GM19455 (cell line): ENCODE measurements at regions not wholly inside any gene's neighbourhood (a gene's known extent, or its start where the extent isn't known, plus 50 kb on each side); places are given as distances from the start of the nearest gene placed in this dataset.

Experiments
- ATAC-seq: cut with Tn5 transposase; IDR thresholded peaks from one replicate; pipeline ENCODE4 v1.9.1; 2021; ENCODE audit not compliant: unreplicated experiment

DNA sequence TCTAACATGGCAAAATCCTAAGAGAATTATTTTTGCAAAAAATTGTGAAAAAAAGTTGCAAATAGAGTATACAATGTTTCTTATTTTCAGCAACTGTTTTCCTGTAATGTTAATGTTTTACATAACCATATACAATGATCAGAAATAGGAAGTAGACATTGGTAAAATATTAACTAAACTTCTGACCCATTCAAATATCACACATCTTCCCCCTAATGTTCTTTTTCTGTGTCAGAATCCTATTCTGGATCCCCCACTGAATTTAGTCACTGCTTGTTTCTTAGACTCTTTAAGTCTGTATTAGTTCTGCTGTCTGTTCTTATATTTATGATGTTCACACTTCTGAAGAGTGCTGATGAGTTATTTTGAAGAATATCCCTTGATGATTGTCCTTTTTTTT is 62.0 kb downstream of the HFE start:
- ATAC-seq = no peak

GRCh38 chr6:26152226-26153101 is 65.2 kb downstream of the HFE start:
- ATAC-seq = no peak

DNA sequence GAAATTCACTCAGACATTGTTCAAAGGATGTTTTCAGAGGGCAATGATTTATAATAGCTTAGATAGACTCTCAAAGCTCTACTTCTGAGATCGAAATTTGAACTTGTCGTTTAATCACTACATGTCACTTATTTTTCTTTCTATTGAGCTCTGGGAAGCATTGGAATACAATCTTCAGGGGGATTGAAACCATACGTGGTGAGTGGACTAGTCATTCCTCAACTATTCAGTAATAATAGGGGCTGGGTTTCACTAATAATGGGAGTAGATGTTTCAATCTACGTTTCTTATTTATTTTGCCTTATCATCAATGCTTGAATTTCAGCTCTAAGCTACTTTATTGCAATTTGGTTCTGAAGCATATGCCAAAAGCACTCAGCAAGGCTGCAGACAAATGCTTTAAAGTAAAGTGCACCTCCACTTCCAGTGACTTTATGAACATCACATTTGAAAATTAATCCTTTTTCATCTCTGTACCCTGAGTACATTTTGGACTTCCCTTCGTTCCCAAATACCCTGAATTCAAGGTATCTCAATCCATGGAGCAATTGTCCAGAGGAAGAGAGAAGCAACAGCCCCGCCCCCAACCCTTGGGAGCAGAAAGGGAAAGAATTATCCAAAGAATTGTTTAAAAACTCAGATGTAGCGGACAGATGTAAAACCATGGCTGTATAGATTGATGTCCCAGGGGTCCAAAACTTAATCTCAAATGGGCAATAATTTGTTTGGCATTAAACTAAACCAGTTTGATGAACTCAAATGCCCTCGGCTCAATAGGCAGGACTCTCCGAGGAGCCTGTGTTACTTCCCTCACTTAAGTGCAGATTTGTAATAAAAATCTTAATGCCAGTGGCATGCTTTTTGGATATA is 68.1 kb downstream of the HFE start:
- no peak for ATAC-seq

- peak; percentile 41 for ATAC-seq
These were observed 69.0 kb downstream of the HFE start for GRCh38 chr6:26156105-26156849.

DNA sequence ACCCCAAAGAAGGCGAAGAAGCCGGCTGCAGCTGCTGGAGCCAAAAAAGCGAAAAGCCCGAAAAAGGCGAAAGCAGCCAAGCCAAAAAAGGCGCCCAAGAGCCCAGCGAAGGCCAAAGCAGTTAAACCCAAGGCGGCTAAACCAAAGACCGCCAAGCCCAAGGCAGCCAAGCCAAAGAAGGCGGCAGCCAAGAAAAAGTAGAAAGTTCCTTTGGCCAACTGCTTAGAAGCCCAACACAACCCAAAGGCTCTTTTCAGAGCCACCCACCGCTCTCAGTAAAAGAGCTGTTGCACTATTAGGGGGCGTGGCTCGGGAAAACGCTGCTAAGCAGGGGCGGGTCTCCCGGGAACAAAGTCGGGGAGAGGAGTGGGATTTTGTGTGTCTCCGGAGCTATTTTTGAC is 69.6 kb downstream of the HFE start:
- peak; percentile 8 for ATAC-seq

DNA sequence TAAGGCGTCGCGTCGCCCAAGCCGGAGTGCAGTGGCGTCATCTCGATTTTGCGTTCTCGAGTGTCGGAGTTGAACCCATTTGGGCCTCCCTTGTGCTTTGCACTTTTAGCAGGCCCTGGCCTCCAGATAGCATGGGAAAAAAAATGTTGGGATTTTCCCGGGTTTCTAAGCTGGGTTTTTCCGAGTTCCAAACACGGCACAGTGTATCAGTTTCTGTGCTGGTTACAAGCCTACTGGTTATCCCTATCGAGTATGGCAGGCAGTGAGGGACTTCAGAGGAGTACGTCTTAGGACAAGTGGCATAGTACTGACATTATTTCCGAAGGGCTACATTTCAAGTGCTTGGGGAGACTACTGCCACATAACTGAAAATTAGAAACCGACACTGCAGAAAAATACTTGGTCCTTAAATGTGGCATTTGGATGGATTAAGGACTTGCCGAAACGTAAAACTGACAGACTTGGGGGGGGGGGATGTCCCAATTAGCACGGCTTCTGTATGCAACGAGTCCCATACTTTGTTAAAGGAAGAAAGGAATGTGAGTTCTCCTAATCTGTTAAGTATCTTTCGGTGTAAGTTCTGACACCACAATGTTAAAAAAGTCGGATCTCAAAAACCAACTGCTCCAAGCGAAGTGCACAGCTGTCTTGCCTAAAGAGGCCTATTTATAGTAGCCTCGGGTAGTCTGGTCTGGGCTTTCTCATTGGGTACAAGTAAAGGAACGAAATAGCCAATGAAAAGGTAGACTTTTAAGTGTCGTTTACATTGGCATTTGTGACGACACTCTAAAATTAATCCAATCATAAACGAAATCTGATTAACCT is 70.2 kb downstream of the HFE start:
- ATAC-seq = peak; percentile 64

- peak; percentile 46 for ATAC-seq
These were observed 70.9 kb downstream of the HFE start for GRCh38 chr6:26158076-26158580.

DNA sequence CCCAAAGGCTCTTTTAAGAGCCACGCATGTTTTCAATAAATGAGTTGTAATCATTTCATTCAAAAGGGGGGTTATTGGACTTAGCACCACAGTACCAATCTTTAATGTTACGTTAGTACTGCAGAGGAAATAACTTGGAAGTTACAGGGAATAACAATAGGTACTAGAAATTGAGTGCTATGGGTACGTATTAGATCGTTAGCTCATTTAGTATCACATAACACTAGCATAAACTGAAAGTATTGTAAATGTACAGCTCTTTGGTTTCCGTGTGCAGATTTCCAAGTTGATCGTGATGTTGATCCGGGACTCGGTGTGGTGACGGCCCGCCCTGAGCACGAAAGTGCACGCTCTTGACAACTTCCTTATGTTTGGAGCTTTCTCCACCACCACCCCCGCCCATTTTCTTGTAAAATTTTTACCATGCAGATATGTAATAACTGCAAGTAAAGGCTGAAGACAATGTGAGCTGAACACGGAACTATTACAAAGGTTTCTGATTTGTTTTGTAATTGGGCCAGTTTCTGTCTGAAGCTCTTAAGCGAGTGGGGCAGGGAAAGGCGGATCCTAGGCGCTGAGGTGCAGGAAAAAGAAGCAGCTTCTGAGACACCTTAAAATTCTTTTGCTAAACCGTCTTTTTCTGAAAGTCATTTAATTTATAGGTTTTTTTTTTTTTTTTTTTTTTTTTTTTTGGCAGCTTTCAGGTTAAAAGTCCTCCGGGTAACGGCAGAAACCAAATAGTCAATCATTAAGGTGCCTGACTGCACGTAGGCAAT is 71.5 kb downstream of the HFE start:
- no peak for ATAC-seq

DNA sequence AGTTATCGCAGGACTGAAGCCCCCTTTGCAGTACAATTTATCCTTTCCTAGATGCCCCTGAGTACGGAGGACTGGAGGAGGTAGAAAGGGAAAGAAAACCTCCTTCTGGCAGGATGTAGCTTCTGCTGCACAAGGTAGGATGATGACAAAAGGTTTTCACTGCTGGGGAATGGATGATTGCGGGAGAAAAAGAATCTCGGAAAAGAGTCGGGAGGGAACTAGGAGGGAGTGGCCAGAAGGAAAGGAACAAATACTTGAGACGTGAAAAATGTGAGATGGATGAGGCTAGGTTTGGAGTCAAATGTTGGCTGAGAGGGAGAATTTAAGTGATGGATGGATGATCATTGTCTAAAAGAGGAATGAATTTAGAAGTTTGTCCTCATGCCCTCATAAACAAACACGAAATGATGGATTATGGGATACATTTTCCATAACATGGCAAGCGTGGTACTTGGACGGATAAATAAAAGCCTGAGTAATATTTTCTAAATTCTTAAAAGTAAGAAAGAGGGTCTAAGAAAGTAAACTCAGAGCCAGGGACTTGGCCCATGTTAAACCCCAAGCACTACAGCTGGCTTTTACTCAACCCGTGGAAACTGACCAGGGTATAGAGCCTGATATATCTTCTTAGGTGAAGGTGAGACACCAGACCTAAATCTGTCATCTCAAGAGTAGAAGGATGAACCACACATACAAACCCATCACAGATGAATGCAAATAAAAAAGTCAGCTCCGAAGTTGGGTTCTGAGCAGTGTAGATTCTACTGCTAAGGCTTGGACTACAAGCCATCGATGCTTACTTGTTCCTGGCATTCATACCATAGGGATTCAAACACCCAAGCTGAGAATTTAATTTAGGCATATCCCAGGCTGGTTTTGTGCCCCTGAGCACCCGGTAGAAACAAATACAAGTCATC is 72.4 kb downstream of the HFE start:
- no peak for ATAC-seq

DNA sequence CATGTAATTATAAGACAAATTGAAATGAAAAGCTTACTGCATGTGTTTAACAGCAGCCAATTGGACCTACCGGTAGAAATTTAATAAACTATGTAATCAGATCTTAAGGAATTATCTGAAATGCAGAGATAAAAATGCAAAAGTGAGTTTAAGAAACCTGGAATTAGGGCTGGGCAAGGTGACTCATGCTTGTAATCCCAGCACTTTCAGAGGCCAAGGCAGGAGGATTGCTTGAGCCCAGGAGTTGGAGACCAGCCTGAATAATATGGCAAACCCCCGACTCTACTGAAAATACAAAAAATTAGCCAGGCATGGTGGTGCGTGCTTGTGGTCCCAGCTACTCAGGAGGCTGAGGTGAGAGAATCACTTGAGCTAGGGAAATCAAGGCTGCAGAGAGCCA is 74.1 kb downstream of the HFE start:
- no peak for ATAC-seq

DNA sequence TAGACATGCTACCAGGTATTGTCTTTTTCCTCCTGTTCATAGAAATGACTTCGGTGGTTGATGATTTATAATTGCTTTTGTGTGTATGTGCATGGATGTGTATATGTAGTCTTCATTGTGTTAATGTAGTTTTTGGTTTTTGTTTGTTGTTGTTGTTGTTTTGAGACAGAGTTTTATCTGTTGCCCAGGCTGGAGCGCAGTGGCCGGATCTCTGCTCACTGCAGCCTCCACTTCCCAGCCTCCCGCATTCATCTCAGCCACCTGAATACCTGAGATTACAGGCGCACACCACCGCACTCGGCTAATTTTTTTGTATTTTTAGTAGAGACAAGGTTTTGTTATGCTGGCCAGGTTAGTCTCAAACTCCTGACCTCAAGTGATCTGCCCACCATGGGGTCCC is 75.2 kb downstream of the HFE start:
- no peak for ATAC-seq

DNA sequence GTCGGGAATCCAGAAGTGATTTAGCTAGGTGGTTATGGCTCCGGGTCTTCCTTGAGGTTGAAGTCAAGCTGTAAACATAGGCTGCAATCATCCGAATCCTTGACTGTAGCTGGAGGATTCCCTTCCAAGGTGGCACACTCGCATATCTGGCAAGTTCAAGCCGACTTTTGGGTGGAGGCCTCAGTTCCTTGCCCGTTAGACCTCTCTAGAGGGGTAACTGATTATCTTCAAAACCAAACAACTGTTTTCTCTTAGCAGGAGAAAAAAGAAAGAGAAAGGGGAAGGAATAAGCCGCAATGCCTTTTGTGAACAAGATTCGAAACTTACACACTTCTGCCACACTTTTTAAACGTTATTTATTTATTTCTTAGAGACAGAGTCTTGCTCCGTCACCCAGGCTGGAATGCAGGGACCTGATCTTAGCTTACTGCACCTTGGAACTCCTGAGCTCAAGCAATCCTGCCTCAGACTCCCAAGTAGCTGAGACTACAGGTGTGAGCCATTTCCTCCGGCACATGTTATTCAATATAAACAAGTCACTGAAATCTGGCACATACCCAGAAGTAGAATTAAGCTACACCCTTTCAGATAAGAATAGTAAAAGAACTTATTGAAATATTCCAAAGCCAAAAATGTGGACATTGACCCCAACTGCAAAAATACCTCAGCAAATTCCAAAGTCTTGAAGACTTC is 76.3 kb downstream of the HFE start:
- ATAC-seq = no peak

DNA sequence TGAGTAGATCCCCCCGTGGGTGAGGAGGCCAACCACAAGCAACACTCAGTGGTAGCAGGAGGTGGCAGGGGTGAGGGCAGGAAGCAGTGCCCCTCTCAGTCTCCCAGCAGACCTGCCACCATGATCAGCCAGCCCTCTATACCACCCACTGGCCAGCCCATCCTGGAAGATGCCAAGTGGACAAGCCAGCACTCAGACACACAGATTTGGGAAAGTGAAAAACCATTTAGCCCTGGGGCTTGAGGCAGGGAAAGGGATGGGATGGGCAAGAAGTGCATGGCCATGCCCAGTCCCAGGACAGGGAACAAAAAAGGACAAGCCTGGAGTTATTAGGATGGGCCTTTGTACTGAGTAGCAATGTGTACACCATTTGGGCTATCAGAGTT is 76.9 kb downstream of the HFE start:
- ATAC-seq = no peak

DNA sequence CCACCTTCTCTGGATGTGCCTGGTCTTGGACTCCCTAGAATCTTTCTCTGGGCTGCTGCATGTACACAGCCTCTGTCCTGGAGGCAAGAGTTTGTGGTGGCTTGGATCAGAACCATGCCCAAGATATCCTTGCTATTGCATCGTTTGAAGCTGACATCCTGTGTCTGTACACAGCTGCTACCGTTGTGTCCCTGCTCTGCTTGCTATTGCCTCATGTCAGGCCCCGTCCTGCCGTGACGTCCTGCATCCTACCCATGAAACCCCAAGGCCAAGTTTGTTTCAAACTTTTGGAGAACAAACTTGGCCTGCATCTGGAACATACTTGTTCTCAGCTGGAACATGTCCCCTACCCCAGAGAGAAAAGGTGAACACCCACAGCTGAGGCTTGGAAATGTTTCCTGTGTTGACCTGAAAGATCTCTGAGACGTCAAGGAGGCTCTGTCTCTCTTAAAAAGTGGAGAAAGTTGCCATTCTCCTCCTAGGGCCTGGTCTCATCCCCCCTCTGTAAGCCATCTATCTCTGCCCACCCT is 78.1 kb downstream of the HFE start:
- ATAC-seq = no peak

DNA sequence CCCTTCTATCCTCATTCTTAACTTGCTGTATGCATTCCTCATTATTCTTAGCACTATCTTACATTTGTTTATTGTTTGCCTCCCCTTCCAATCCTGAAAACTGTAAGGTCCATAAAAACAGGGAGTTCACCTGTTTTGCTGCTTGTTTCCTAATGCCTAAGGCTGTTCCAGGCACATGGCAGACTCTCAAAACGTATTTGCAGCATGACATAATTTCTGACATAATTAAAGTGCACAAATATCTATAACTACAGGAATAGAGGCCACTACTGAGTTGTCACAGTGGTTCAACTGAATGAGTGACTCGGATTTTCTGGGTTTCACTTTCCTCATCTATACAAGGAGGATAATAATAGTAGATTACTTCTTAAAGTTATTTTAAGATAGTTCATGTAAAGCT is 83.0 kb downstream of the HFE start:
- ATAC-seq = no peak

DNA sequence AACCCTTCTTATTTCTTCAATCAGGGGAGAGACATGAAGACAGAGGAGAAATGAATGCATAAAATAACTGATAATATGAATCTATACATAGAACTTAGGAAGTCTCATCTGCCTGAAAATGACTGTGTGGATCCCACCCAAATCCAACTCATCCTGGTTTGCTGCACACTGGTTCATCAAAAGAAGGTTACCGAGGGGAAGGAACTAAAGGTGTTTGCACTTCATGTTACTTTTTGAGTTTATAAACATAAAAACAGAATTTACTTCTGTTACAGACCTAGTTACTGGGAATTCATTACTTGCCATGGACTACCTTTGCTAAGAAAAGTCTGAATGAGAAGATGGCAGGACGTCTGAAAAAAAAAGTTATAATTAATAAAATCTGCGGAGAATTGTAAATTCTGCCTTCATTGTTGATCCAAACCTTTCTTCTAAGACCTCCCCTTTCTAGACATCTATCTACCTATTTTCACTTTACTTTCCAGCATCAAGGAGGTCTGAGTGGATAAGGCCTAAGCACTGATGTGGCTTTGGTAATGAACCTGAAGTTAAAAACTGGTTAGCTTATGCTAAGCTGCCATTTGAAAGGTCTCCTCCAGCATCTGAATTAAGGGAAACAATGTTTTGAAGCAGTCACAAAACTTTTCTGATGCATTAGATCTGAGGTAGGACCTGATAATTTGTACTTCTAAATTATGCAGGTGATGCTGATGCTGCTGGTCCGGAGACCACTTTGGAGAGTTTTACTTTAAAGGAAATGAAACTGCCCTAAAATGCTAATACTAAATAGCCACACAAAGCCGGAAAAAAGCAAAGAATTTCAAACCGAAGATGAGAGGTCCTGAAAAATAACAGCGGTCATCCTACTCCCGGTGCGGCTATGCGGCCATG is 84.0 kb downstream of the HFE start:
- ATAC-seq = peak; percentile 6

DNA sequence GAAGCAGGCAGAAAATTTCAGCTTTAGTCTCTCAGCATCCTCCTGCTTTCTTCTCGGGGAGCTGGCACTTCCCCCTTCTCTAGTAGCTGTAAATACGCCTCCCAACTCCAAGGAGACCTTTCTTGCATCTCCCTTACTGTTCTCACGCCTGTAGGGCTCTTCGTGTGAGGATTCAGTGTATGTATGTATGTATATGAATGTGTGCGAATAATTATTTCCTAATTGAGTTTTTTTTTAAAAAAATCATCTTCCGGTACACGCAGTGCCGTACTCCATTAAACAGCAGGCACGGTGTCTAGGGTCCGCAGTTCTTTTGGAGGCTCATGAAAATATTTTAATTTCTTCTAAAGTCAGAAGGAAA is 85.4 kb downstream of the HFE start:
- ATAC-seq = peak; percentile 12
